Body of pancreas (tissue), 4 donors: ENCODE measurements at regions not wholly inside any gene's neighbourhood (a gene's known extent, or its start where the extent isn't known, plus 50 kb on each side); places are given as distances from the start of the nearest gene placed in this dataset.

Experiments used
- POLR2A ChIP-seq, 3 donors: fragments of 450-650 bp; IDR thresholded peaks; one replicate each; pipeline ENCODE4 v1.6.1; 2016; ENCODE audit warnings: antibody characterized with exemption in 3 of 3, mild to moderate bottlenecking in 2 of 3
- TF ChIP-seq, protein P1 (sequence below), 7 experiments: fragments of 450-650 bp in 4 of 7; fragments of 200-600 bp in 3 of 7; sonication (generic) in 3 of 7; IDR thresholded peaks; one replicate each; pipeline ENCODE4 v1.5.1; 2016 to 2019; ENCODE audit warnings: antibody characterized with exemption in 7 of 7

- TF ChIP-seq, protein P1, sequence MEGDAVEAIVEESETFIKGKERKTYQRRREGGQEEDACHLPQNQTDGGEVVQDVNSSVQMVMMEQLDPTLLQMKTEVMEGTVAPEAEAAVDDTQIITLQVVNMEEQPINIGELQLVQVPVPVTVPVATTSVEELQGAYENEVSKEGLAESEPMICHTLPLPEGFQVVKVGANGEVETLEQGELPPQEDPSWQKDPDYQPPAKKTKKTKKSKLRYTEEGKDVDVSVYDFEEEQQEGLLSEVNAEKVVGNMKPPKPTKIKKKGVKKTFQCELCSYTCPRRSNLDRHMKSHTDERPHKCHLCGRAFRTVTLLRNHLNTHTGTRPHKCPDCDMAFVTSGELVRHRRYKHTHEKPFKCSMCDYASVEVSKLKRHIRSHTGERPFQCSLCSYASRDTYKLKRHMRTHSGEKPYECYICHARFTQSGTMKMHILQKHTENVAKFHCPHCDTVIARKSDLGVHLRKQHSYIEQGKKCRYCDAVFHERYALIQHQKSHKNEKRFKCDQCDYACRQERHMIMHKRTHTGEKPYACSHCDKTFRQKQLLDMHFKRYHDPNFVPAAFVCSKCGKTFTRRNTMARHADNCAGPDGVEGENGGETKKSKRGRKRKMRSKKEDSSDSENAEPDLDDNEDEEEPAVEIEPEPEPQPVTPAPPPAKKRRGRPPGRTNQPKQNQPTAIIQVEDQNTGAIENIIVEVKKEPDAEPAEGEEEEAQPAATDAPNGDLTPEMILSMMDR (IDR thresholded peaks at IDR 0.05), result no peak
- TF ChIP-seq POLR2A (IDR thresholded peaks at IDR 0.05), result no peak
Observed at GRCh38 chr9:75651709-75652108, 238.8 kb upstream of the PCSK5 start.
